ENCODE measurements at regions not wholly inside any gene's neighbourhood (a gene's known extent, or its start where the extent isn't known, plus 50 kb on each side); places are given as distances from the start of the nearest gene placed in this dataset.

GRCh38 chr6:104519566-104519965 is 340.2 kb downstream of the HACE1 start:
- TF ChIP-seq, protein P1, sequence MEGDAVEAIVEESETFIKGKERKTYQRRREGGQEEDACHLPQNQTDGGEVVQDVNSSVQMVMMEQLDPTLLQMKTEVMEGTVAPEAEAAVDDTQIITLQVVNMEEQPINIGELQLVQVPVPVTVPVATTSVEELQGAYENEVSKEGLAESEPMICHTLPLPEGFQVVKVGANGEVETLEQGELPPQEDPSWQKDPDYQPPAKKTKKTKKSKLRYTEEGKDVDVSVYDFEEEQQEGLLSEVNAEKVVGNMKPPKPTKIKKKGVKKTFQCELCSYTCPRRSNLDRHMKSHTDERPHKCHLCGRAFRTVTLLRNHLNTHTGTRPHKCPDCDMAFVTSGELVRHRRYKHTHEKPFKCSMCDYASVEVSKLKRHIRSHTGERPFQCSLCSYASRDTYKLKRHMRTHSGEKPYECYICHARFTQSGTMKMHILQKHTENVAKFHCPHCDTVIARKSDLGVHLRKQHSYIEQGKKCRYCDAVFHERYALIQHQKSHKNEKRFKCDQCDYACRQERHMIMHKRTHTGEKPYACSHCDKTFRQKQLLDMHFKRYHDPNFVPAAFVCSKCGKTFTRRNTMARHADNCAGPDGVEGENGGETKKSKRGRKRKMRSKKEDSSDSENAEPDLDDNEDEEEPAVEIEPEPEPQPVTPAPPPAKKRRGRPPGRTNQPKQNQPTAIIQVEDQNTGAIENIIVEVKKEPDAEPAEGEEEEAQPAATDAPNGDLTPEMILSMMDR (IDR thresholded peaks at IDR 0.05; ENCODE audit: insufficient read depth, missing control alignments): no peak
- FAIRE-seq: no peak
- no peak for DNase-seq (ENCODE audit: insufficient read length, low spot score)

- TF ChIP-seq, protein P1 (IDR thresholded peaks at IDR 0.05; ENCODE audit: insufficient read depth, missing control alignments): no peak
- DNase-seq (ENCODE audit: insufficient read length, low spot score): no peak
- FAIRE-seq: no peak
Measured at GRCh38 chr6:104509355-104509754, 350.4 kb downstream of the HACE1 start.

DNA sequence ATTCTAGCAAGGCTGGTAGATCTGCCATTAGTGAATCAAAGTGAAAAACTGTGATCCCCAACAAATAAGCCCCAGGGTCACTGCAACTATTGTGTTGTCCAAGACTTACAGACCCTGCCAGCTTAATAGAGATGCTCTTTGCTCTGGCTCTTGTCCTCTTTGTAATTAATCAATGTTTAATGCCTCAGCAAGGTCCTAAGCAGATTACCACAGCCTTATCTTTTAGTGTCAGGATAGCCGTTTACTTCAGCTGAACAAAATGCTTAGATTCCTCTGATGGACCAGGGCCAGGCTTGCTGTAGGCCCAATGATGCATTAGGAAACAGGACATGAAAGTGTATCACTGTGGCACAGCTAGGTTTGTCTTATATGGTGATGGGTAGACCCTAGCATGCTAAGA is 353.3 kb downstream of the HACE1 start:
- no peak for DNase-seq (ENCODE audit: insufficient read length, low spot score)
- FAIRE-seq: peak; percentile 77
- TF ChIP-seq, protein P1 (IDR thresholded peaks at IDR 0.05; ENCODE audit: insufficient read depth, missing control alignments): no peak

DNA sequence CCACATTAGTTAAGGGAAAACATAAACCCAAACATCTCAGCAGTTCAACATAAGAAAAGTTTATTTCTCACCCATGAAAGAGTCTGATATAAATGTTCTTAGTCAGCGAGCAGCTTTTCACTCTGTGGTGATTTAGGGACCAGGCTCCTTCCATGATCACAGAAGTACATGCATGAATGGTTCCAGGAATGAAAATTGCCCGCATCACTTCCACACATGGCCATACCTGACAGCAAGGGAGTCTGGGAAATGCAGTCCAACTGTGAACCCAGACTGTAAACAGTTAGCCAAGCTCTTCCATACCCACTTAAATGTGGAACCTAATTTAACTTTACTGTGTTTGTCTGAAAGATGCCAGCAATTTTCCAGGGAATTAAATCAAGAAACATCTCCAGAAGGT is 353.9 kb downstream of the HACE1 start:
- TF ChIP-seq, protein P1 (IDR thresholded peaks at IDR 0.05; ENCODE audit: insufficient read depth, missing control alignments): no peak
- peak; percentile 70 for FAIRE-seq
- no peak for DNase-seq (ENCODE audit: insufficient read length, low spot score)

GRCh38 chr6:104500265-104500664 is 359.5 kb downstream of the HACE1 start:
- FAIRE-seq (peak; percentile 6), DNase-seq (ENCODE audit: insufficient read length, low spot score) (no peak)
- TF ChIP-seq, protein P1 (IDR thresholded peaks at IDR 0.05; ENCODE audit: insufficient read depth, missing control alignments): no peak

- DNase-seq (ENCODE audit: insufficient read length, low spot score) (no peak), FAIRE-seq (no peak)
- TF ChIP-seq, protein P1 (IDR thresholded peaks at IDR 0.05; ENCODE audit: insufficient read depth, missing control alignments): no peak
Measured at GRCh38 chr6:104486035-104486434, 373.7 kb downstream of the HACE1 start.

DNA sequence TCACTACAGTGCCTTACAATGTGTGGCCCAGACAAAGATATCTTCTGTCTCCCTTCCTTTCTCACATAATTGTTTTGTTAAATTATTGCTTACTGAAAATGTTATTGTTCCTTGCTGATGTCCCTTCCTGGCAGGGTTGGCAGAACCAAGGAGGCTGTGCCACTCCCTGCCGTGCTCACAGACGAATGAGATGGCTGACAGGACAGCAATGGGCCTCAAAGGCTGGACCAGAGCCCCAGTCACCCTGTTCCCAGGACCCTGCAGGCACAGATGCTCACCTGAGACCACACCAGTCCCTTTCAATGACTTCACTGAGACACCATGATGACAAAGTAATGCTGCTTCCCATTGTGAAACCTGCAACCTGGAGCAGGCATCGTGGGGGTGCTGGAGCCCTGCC is 375.1 kb downstream of the HACE1 start:
- TF ChIP-seq, protein P1 (IDR thresholded peaks at IDR 0.05; ENCODE audit: insufficient read depth, missing control alignments): no peak
- no peak for FAIRE-seq
- no peak for DNase-seq (ENCODE audit: insufficient read length, low spot score)
